HG03378 (cell line): ENCODE measurements at regions not wholly inside any gene's neighbourhood (a gene's known extent, or its start where the extent isn't known, plus 50 kb on each side); places are given as distances from the start of the nearest gene placed in this dataset.
"Not testable (repeated sequence)": the region's sequence is repeated elsewhere in the genome, so short reads cannot be mapped to it uniquely, and the experiment has no call there.

Experiments
- ATAC-seq: cut with Tn5 transposase; IDR thresholded peaks from one replicate; pipeline ENCODE4 v1.9.1; 2021; ENCODE audit warnings: mild to moderate bottlenecking, moderate library complexity; ENCODE audit not compliant: unreplicated experiment

DNA sequence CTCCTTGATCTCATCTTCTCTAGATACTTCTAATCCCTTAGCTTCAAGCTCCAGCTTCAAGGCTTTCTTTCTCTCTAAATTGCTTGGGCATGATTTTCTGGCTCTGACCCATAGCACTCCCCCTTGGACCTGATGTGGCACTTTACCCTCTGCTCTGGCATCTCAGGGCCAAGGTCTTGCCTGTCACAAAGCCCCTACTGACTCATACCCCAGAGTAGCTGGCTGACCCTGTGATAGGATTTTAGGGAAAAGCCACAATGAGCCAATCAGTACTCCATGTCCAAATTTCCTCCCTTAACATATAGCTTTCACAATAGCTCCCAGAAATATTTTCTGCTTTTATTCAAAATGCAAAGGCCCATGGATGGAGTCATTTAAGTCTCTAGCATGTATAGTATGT, 488.7 kb upstream of the SPRED2 start:
- ATAC-seq = no peak

DNA sequence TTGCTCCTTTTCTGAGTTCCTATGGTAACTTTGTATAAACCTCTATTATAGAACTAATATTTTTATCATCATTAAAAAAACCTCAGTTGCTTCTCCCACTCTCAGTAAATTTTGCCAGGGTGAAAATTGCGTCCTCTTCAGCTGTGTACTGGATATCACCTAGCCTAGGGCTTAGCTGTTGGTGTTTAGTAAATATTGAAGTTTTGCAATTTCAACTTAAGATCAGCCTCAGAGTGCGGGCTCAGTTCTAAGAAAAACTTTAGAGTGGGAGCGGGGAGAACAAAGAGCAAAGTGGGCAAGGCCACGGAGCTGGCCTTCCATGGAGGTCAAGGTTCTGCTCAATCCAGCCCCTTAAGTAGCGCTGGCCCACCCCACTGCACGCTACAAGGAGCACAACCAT, 488.3 kb upstream of the SPRED2 start:
- ATAC-seq = no peak

DNA sequence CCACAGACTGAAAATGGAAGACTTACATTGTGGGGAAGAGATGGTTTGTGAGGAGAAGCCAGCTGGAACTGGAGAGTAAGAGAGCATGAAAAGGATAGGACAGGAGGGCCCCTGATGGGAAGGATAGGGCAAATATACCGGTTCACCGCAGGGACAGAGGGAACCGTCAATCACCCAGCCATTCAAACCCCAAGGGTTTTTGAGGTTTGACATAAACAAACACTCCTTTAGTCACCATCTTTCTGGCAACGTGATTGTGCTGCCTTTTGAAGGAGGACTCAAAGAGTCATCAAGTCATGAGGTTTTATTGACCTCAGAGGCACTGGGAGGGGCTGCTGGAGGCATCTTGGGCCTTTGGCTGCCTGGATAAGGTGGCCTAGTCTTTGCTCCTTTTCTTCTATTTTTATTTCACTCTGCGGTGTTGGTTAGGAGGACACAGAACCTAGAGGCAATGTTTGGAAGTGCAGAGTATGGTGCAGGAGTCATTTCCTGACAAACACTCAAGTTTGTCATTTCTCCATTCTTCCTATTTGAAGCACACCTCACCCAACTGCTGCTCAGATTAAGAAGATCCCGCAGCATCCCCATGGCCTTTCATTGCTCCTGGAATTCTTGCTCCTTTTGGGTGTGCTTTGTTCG, 487.3 kb upstream of the SPRED2 start:
- ATAC-seq = no peak

DNA sequence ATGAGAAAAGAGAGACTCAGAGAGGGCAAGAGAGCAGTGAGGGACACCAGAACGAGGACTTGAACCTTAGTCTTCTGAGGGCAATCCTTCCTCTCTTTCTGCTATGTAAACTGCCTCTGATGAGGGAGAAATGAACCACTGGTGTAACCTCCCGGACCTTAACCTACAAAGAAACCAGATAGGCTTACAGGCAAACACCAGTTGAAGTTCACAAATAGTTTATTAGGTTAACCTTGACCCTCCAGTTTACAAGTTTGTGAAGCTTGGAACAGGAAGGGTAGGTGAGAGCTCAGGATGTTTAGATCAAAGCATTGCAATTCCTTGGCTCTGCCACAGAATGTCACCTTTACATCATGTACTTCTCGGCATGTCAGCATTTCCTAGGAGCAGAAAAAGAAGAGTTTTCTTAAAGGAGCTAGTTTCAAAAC, 486.4 kb upstream of the SPRED2 start:
- no peak for ATAC-seq

DNA sequence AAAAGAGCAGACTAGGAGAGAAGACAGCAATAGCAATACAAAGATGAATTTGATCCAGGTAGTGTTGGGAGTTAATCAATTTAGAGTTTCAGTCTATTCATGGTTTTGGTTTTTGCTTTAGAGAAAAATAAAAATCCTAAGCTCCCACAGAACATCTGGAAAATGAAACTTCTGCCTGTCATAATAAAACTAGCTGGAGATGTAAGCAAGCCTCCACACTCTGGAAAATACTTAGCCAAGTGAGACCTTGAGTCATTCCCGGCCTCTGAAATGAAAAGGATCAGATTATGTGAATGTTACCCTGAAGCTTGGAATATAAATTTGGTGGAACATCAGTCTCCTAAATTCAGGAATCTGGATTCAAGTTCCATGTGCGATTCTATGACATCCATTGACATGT, 485.6 kb upstream of the SPRED2 start:
- ATAC-seq = no peak

DNA sequence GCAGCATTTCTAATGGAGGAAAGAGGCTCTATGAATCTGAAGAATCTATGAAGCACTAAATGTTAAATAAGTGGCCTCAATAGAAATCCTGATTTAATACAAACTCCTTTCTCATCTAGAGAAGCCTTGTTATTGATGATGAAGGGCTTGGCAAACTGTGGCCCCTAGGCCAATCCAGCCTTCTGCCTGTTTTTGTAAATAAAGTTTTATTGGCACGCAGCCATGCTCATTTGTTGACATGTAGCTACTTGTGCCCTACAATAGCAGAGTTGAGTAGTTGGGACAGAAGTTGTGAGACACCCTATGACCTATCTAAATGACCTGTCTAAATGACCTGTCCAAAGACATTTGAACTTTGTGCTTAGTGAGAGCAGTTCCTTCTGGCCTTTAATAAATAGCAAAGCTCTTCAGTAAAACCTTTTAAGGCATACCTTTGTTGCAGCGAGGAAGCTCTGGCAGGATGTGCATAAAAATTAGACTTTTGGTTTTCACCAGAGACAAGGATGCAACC, 484.4 kb upstream of the SPRED2 start:
- no peak for ATAC-seq

DNA sequence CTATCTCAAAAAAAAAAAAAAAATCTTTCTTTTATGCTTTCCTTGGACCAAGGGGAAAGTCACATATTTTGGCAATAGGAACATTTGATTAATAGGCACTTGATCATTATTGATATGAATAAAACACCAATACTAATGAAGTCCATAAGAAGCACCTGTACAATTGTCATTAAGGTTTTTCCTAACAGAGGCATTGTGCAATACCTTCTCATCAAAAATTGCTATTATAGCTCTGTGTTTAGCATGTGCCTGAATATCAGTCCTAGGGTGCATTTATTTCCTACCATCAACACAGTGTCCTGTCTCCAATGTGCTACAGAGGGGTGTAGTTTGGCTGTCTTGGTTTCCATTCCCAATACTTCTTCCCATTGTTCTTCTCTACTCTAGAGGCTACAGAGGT, 483.8 kb upstream of the SPRED2 start:
- ATAC-seq = no peak

DNA sequence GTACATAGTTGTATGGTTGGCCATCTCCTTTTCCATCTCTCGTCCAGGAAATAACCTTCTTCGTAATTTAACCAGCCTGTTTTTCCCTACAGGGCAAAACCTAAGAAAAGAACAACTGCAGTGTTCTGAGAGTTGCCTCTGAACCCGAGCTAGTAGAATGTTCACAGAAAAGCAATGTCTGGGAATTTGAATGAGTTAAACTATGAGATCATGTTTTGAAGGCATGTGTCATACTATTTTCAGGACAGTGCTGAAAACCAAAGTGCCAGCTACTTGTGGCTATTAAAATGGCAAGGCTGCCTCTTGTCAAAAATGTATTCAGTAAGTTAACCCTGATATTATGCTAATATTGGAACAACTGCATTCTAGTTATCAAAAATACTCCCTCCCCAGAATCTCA, 482.9 kb upstream of the SPRED2 start:
- no peak for ATAC-seq

DNA sequence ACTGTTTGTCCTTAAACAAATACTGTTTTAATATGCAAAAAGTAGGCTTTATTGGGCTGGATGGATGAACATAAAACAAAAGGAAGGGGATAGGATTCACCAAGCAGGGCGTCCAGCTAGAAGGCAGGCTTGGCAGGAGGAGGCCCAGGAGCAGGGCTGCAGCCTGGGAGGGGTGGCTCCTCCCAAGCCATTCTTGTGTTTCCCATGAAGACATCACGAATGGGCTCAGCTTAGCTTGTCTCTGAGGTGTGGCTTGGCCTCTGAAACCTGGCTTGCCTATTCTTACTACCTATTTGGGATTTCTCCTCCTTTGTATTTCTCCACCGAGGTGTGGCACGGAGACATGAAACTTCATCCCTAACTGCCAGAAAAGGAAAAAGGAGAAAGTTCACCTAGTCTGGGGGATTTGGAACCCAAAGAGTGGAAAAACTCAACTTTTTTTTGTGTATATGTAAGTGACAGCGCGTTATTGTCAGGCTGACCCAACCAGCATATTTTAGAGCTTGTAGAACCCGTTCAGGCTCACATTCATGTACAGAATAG, 481.9 kb upstream of the SPRED2 start:
- ATAC-seq = no peak

DNA sequence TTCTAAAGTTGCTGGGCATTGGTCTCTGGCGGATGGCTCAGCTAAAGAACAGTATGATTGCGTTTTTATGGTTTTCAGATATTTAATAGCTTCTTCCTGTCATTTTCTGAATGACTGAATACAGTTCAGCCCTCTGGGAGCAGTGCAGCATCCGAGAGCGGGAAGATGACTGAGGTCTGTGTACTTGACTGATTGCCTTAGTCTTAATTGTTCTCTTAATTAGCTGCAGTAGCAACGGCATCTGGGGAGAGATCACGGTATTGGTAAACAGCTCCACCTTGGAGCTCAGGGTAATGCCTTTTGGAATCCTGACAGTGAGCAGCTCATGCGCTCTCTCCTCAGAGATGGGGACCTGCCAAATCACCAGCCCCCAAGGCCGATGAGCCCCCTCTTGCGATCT, 481.4 kb upstream of the SPRED2 start:
- ATAC-seq = no peak

DNA sequence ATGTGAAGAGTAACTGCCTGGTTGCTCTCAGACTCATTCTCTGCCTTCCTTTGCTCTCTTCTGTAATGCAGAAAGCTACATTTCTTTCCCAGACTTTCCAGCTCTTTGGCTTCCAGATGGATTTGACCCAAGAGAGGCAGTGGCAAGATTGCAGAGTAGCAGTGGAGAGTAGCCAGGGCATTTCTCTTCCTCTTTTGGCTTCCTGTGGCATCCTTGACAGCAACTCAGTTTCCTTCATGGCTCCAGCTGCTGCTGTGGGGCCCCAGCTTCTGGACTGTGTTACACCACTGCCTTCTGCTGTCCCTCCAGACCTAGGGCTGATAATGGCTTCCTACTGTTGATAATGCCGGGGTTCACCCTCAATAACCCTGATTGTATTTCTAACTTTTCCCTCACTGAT, 469.4 kb upstream of the SPRED2 start:
- ATAC-seq = no peak

DNA sequence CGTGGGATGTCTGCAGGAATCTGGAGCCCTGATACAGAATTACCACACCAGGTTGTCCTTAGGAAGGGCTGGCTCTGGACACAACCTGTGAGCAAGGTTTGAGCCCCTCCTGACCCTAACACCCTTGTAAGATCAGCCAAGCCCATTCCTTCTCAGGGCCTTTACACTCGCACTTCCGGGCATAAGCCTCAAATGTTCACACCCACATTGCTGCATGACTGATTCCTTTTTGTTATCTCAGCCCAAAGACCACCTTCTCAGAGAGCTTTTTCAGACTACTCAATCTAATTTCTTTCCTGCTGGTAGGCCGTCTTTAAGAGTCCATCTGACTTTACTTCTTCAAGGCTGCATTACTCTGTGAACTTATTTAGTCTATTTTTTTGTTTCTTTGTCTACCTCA, 464.0 kb upstream of the SPRED2 start:
- no peak for ATAC-seq

DNA sequence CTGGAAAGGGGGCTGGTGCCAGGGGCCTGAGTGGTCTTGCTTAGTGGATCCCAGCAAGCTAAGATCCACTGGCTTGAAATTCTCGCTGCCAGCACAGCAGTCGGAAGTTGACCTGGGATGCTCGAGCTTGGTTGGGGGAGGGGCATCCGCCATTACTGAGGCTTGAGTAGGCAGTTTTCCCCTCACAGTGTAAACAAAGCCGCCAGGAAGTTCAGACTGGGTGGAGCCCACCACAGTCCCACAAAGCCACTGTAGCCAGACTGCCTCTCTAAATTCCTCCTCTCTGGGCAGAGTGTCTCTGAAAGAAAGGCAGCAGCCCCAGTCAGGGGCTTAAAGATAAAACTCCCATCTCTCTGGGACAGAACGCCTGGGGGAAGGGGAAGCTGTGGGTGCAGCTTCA, 457.7 kb upstream of the SPRED2 start:
- not testable (repeated sequence) for ATAC-seq

DNA sequence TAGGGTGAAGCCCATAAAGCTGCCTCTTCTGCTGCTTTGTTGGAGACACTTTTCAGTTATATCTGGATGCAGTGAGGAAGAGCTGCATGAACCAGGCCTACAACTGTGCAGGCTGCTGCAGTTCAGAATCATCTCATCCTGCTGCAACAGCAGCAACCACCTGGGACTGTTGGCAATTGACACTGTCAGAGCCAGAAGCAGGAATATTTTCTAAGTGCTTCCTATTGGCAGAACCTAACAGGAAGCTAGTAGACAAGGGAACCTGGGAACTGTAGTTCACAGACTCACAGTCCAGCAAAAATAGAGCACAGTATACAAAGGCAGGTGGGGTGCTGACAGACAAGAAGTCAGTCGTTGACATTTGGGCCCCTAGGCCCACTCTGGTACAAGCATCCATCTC, 452.9 kb upstream of the SPRED2 start:
- no peak for ATAC-seq

DNA sequence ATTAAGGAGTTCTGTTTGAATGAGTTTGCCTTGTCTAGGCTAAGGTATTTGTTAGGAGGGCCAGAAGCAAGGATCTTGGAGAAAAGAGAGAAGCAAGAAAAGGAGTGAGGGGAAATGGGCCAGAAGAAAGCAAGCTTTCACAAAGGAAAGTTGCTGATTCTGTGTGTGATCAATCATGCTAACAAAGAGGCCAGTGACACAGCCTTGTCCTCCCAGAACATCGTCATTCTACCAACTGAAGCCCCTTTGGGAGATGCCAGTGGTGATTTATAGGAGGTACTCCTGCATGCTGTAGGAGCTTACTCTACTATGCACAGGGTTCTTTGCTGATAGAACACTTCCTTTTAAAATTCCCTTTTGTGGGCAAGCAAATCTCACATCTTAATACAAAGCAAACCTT, 449.2 kb upstream of the SPRED2 start:
- no peak for ATAC-seq

DNA sequence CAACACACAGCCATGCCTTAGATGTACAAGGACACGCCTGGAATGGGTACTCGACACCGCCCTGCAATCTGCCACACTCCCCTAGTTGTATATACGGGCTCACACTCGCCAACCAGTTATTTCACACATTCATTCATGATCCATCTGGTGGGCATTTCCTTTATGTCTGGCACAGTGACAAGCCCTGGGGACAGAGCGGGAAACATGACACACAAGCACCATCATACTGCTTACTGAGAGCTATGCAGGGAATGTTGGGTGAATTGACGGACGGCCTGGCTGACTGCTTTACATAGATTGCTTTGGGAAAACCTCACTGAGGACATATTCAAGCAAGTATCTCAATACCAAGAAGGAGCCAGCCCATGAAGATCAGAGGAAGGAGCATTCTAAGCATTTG, 448.0 kb upstream of the SPRED2 start:
- ATAC-seq = no peak

DNA sequence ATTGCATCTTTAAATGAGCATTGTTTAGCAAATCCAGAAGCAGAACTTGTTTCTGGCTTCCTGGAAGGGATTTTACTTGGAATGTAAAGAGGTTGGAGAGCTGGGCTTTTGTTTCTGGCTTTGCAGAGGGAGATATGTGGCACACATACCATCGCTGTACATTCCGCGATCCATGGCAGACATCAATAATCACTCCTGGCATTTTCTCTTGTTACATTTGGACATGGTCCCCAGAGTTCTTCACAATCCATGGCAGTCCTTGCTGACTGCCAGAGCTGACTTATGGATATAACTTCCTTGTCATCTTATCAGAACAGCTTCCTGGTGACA, 445.6 kb upstream of the SPRED2 start:
- ATAC-seq = no peak

DNA sequence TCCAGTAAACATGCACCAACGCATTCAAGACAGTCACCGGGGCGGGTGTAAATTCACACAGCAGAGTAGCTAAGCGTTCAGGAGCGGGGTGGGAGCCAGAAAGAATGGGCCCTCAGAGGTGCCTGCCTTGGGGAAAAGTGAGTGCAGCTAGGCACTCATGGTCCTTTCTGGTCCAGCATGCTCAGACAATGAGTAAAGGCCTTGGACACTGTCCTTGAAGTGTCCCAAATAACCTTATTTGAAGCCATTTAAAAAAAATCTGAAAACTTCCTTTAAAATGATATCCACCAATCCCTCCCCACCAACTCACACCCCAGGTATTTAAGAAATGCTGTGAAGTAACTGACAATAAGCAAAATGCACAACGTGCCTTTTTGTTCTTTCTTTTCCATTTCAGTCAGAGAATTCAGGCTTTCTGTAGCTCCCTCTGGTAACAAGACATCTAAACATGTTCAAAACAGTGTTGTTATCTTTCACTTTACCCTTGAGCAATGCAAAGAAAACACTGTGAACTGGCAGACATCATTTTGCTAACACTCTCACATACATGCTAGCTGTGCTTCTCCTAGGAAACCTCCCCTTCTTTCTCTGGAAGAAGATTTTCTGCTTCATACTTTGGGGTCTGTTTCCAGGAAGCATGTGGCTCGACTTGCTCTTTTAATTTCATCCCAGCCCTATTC, 445.1 kb upstream of the SPRED2 start:
- ATAC-seq = no peak

DNA sequence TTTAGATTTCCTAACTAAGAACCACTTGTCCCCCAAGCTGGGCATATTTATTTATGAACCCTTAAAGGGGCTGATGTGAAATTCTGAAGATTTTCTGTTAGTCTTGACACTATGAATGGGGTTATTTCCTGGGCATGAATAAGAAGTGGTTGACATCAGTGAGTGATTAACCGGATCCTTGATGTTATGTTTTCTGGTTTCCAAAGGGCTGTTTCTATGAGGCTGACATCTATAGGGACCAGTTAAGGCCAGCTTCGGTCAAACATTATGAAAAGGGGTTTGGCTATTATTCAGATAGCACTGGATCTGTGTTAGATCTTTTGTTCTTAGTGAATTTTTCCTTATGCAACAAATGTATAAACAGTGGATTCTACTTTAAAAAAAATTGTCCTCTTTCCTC, 443.7 kb upstream of the SPRED2 start:
- no peak for ATAC-seq

DNA sequence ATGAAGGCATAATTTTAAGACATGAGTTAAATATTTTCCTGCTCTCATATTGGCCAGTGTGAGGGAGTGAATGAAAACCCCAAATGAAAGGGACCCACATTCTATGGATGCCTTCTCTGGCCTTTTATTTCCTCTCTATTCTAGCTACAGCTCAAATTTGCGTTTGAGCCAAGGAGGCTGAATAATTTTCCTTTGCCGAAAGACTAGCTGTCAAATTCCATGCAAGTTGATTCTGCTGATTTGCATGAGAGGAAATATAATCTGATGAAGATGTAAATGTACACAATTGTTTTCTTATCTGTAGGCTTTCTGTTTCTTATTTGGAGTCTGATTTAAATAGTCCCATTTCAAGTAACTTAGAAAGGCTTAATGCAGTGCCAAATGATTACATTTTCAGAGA, 438.4 kb upstream of the SPRED2 start:
- no peak for ATAC-seq

DNA sequence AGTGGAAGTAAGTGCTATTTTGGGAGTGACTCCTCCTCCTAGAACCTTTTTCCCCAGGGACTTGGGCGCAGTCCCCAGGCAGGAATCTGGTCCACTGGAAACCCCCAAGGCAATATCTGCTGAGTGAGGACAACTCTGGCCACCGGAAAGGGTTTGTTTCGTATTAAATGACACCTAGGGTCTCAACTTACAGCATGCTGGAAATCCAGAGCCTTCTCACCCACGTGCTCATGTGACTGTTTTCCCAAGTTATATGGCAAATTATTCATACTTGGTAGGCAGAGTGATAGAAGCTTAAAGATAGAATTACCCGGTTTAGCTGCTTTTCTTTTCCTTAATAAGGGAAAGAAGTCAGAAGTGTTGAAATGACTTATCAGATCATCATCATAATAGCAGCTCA, 436.9 kb upstream of the SPRED2 start:
- no peak for ATAC-seq

DNA sequence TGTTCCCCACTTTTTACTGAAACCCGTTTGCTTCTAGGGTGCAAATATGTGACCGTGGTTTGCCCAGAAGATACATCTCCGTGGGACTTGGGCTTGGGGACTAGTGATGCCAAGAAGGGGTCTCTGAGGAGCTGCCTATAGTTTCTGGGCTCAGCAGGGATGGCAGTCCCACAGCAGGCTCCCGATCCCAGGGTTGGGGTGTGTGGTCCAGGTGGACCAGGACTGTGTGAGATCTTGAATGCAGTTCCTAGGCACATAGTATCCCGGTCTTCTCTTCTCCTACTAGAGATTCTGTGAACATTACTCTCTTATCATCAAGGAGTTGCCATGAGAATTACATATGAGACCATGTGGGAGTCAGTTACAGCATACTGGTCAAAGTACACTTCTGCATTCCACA, 435.8 kb upstream of the SPRED2 start:
- no peak for ATAC-seq

DNA sequence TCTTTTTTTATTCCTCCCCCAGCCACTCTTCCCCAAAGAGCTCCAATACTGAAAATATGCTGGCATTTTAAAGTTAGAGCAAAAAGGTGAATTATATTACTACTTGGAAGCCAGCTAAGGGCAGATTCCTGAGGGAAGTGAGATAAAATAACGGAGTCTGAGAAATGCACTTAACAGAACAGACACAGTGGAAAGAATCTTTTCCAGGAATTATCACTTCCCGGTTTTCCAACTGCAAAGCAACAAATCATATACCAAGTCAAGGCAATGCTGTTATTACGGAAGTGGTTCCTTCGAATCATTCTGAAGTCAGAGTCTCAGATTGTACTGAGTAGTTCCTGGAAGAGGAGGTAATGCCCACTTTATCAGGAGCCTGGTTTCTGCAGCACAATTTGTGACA, 435.0 kb upstream of the SPRED2 start:
- no peak for ATAC-seq
